C4-2B (cell line): ENCODE measurements at regions not wholly inside any gene's neighbourhood (a gene's known extent, or its start where the extent isn't known, plus 50 kb on each side); places are given as distances from the start of the nearest gene placed in this dataset.

Source experiments
- CTCF ChIP-seq: fragments of 450-650 bp; conservative IDR thresholded peaks from 2 replicates; pipeline ENCODE4 v1.5.1; 2017; ENCODE audit warnings: mild to moderate bottlenecking
- ZFX ChIP-seq: fragments of 450-650 bp; IDR thresholded peaks from 2 replicates; pipeline ENCODE4 v1.6.1; 2017

- TF ChIP-seq CTCF = no peak
- TF ChIP-seq ZFX = no peak
Measured at GRCh38 chrX:69031971-69032391, 133.3 kb downstream of the PJA1 start.
